ENCODE measurements at regions not wholly inside any gene's neighbourhood (a gene's known extent, or its start where the extent isn't known, plus 50 kb on each side); places are given as distances from the start of the nearest gene placed in this dataset.

DNA sequence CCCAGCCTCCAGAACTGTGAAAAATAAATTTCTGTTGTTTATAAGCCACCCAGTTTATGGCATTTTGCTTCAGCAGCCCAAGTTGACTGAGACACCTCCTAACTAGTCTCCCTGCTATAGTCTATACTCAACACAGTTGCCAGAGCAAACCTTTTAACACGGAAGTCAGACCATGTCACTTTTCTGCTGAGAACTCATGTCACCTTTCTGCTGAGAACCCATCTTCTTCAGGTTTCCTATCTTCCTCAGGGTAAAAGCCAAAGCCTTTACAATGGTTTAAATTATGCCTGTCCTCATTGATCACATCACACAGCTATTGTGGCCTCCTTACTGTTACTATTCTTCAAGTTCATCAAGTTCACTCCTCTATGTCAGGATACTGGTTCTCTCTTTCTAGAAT is 74.3 kb upstream of the SOX6 start:
- no peak for DNase-seq

GRCh38 chr11:16421826-16422225 is 65.5 kb upstream of the SOX6 start:
- peak; percentile 42 for DNase-seq

DNA sequence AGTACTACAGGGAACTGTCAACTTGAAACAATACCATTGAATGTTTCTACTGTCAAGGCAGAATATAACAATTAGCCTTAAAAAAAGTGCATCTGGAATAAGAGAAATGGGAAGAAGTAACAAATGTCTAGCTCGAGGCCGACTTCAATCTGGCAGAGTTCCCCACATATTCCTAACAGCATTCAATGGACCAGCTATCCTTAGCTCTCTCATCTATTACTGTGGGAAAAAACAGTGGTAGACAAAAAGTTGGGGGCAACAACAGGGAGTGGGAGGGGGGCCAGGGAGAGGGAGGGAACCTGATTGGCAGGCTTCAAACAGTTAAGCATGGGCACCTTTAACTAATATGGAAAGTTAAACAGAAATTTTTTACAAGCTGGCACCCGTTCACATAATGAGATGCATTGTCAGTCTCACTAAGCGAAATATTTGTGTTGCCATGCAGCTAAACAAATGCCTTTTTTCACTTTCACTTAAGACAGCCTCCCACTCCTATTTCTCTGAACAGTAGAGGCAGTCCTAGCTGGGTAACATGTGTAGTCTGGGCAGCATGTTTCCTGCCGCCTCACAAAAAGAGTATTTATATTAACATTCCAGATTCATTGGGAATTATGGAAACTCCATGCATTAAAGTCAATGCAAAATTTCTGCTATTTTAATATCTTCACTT is 62.2 kb upstream of the SOX6 start:
- DNase-seq: peak; percentile 31

DNA sequence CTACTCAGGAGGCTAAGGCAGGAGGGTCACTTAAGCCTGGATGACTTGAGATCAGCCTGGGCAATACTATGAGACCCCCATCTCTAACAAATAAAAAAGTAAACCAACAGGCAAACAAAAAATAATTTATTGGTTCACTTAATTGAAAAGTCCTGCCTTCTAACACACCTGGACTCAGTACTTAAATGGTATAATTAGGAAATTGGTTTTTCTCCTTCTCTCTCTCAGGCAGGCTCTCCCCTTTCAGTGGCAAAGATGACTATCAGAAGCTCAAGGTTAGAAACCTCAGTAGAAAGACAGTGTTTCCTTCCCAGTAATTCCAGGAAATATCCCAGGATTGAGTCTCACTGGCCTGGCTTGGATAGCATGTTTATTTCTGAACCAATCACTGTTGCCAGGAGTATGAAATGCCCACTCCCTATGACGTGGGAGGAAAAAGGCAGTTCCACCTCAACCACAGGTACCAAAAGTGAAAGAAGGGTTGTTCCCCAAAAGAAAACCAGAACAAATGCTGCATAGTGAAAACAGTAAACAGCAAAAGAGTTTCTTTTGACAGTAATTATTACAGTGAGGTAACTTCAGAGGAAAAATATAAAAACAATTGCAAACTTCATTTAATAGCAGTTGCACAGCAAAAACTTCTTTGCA is 56.3 kb upstream of the SOX6 start:
- no peak for DNase-seq

DNA sequence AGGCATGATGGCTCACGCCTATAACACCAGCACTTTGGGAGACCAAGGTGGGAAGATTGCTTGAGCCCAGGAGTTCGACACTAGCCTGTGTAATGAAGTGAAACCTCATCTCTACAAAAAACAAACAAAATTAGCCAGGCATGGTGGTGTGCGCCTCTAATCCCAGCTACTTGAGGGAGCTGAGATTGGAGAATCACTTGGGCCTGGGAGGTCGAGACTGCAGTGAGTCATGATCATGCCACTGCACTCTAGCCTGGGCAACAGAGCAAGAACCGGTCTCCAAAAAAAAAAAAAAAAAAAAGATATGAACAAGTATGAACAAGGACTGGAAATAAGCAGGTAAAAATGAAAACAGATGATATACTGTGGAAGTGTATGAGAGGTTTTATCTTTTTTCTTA is 54.1 kb upstream of the SOX6 start:
- no peak for DNase-seq

DNA sequence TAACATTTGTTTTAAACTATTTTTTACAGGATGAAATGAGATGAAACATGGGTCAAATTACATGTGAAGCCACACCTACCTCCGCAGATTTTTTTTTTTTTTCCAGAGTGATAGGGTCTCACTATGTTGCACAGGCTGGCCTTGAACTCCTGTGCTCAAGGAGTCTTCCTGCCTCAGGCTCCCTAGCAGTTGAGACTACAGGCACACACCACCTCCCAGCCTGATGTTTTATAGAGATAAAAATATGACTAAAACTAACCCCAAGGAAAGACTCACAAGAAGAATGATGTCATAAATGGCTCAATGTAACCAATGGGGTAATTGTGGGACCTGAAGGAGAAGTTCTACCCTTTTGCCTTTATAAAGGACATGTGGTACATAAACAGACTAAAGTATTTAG is 52.3 kb upstream of the SOX6 start:
- no peak for DNase-seq

DNA sequence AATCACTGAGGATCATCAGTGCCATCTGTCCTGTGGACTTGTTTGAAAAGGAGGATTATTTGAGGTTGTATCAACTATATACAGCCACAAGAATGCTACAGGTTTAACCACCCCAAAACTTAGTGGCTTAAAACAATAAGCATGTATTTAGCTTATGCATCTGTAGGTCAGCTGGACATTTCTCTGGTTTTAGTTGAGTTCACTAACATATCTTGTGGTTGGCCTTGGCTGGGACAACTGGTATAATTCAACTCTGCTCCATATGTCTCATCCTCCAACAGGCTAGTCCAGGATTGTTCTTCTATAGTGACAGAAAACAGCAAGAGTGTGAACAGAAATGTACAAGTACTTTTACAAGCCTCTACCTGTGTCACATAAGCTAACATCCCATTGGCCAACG is 49.9 kb upstream of the SOX6 start:
- no peak for DNase-seq
